ENCODE measurements at regions not wholly inside any gene's neighbourhood (a gene's known extent, or its start where the extent isn't known, plus 50 kb on each side); places are given as distances from the start of the nearest gene placed in this dataset.

DNA sequence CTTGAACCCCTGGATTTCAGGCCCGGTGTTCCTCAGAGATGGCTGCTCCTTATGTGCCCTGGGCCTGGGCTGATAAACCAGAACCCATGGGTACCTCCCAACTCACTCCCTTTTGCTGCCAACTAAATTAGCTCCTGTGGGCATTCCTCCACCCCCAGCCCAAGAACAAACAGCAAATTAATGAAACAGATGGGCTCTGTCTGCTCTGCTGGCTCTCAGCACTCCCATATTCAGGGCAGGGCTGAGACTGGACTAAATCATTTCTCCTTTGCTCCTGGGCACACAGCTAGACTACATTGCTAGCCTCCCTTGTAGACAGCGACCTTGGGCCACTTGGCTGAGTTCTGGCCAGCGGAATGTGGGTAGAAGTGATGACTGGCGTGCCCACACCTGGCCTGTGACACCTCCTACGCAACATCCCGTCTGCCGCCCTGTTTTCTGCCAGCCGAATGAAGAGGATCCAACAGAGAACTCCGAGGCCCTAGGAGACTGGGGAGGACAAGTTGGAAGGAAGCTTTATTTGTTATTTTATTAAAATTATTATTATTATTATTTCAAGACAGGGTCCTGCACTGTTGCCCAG is 101.9 kb upstream of the DISP3 start:
- Histone ChIP-seq H3K4me1 (ENCODE audit: control insufficient read depth, insufficient read depth, low read length) (no peaks in the 10 kb centered on the region), H3K9me3 (ENCODE audit: control insufficient read depth, low read length) (peaks cover 8% of the 10 kb centered on the region), H3K4me3 (ENCODE audit: low read length) (no peak overlapping the region), H3K9ac (ENCODE audit: low read length) (no peak overlapping the region), H3K36me3 (ENCODE audit: control insufficient read depth, insufficient read depth, low read length, severe bottlenecking) (no peaks in the 10 kb centered on the region), H3K27me3 (replicated peaks; ENCODE audit: control insufficient read depth, insufficient read depth, low read length) (peaks cover 53% of the 10 kb centered on the region)
- no peak for DNase-seq (ENCODE audit: low read depth)

DNA sequence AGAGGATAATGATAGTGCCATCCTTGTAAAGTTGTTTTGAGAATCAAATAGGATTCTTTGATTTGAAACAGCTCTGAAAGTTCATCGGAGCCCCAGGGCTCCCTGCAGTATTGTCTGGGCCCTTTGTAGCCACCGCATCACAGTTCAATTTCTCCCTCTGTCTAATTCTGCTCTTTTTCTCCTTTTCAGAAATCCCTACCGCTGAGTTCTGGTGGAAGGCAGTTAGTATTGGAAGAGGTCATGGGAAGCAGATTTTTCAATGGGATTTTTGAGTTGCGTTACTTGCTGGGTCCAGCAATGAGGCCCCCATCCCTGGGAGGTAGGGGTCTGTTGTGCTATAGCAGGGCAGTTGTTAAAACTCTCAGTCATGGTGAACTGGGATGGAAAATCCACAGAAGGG is 101.0 kb upstream of the DISP3 start:
- H3K4me3 ChIP-seq (ENCODE audit: low read length) = no peak overlapping the region

DNA sequence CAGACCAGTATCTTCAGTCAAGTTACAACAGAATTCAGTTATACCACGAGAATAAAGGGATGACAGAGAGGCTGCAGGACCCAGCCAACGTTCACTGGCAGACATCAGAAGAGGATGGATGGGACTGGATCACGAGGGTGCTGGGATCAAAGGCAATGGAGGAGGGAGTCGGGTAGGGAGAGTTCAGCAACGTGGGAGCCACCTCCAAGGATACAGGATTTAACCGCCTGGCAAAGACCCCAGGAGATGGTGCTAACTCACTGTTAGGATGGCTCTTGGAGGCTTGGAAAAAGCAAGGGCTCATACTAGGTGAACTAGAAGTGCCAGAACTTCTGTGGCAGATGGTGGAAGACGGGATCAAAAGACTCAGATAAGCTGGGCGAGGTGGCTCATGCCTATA is 99.1 kb upstream of the DISP3 start:
- no peak for DNase-seq (ENCODE audit: low read depth)
- H3K4me1 ChIP-seq (ENCODE audit: control insufficient read depth, insufficient read depth, low read length) = no peaks in the 10 kb centered on the region
- H3K9ac ChIP-seq (ENCODE audit: low read length) = no peak overlapping the region
- peaks cover 8% of the 10 kb centered on the region for H3K9me3 ChIP-seq (ENCODE audit: control insufficient read depth, low read length)
- H3K4me3 ChIP-seq (ENCODE audit: low read length) = no peak overlapping the region
- H3K36me3 ChIP-seq (ENCODE audit: control insufficient read depth, insufficient read depth, low read length, severe bottlenecking) = no peaks in the 10 kb centered on the region
- peaks cover 57% of the 10 kb centered on the region for H3K27me3 ChIP-seq (replicated peaks; ENCODE audit: control insufficient read depth, insufficient read depth, low read length)

More for the DNA sequence above, 101.0 kb upstream of the DISP3 start:
- no peaks in the 10 kb centered on the region for H3K36me3 ChIP-seq (ENCODE audit: control insufficient read depth, insufficient read depth, low read length, severe bottlenecking)
- peaks cover 8% of the 10 kb centered on the region for H3K9me3 ChIP-seq (ENCODE audit: control insufficient read depth, low read length)
- DNase-seq (ENCODE audit: low read depth) = no peak
- no peaks in the 10 kb centered on the region for H3K4me1 ChIP-seq (ENCODE audit: control insufficient read depth, insufficient read depth, low read length)
- H3K9ac ChIP-seq (ENCODE audit: low read length) = no peak overlapping the region
- peaks cover 51% of the 10 kb centered on the region for H3K27me3 ChIP-seq (replicated peaks; ENCODE audit: control insufficient read depth, insufficient read depth, low read length)

DNA sequence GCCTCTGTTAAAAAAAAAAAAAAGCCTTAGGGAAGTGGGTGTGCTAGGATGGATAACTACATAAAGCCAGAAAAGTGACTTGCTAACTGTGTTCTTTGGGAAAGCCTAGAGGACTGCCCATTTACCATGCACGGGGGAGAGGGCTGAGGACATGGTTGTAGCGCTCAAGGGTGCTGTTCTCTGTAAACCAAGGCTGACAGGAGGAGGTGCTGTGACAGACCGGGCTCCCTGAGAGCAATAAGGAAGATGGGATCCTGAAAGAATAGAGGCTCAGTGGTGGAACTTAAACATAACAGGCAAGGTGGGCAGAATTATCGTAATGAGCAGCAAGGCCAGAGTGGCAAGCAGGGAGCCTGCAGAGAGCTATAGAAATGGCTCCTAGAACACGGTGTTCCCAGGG is 98.5 kb upstream of the DISP3 start:
- H3K9me3 ChIP-seq (ENCODE audit: control insufficient read depth, low read length) = peaks cover 8% of the 10 kb centered on the region
- no peak overlapping the region for H3K4me3 ChIP-seq (ENCODE audit: low read length)
- no peak overlapping the region for H3K9ac ChIP-seq (ENCODE audit: low read length)
- H3K27me3 ChIP-seq (replicated peaks; ENCODE audit: control insufficient read depth, insufficient read depth, low read length) = peaks cover 60% of the 10 kb centered on the region
- no peaks in the 10 kb centered on the region for H3K4me1 ChIP-seq (ENCODE audit: control insufficient read depth, insufficient read depth, low read length)
- no peaks in the 10 kb centered on the region for H3K36me3 ChIP-seq (ENCODE audit: control insufficient read depth, insufficient read depth, low read length, severe bottlenecking)
- DNase-seq (ENCODE audit: low read depth) = no peak

DNA sequence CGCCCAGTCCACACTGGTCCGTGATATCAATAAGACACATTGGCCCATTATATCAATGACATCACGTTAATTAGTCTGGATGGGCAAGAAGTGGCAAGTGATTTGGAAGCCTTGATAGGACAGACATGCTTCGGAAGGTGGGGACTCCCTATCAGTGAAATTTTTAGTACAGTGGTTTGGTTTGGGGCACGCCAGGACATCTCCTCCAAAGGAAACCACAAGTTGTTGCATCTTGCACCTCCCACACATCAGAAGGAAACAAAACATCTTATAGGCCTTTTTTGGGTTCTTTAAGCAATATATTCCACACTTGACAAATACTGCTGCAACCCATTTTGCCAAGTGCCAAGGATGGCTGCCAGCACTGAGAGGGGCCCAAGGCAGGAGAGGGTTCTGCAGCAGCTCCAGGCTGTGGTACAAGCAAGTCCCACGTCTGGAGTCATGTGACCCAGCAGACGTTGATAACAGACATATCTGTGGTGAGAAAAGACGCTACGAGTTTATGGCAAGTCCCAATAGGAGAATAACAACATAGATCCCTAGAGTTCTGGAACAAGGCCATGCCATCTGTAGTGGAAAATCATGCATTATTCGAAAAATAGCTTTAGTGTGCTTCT is 95.3 kb upstream of the DISP3 start:
- Histone ChIP-seq H3K4me1 (ENCODE audit: control insufficient read depth, insufficient read depth, low read length) (no peaks in the 10 kb centered on the region), H3K9ac (ENCODE audit: low read length) (no peak overlapping the region), H3K9me3 (ENCODE audit: control insufficient read depth, low read length) (peaks cover 8% of the 10 kb centered on the region), H3K27me3 (replicated peaks; ENCODE audit: control insufficient read depth, insufficient read depth, low read length) (peaks cover 62% of the 10 kb centered on the region), H3K4me3 (ENCODE audit: low read length) (no peak overlapping the region), H3K36me3 (ENCODE audit: control insufficient read depth, insufficient read depth, low read length, severe bottlenecking) (no peaks in the 10 kb centered on the region)
- no peak for DNase-seq (ENCODE audit: low read depth)

DNA sequence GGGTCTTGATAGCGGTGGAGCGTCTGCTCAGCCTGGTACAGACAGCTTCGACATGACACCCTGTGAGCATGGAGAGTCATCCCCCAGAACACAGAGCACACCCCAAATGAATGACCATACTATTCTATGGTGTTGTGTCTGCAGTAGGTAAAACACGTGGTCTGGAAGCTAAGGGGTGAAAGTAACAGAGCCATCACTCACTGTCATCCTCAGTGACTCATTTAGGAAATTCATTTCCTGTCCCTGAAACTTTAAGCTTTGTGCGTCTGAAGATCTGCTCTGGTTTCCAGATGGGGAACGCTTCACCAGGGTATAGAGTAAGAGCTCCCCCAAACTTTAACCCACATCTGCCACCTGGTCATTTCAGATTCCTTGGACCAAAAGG is 94.8 kb upstream of the DISP3 start:
- H3K27me3 ChIP-seq (replicated peaks; ENCODE audit: control insufficient read depth, insufficient read depth, low read length) = peaks cover 62% of the 10 kb centered on the region
- no peak for DNase-seq (ENCODE audit: low read depth)

DNA sequence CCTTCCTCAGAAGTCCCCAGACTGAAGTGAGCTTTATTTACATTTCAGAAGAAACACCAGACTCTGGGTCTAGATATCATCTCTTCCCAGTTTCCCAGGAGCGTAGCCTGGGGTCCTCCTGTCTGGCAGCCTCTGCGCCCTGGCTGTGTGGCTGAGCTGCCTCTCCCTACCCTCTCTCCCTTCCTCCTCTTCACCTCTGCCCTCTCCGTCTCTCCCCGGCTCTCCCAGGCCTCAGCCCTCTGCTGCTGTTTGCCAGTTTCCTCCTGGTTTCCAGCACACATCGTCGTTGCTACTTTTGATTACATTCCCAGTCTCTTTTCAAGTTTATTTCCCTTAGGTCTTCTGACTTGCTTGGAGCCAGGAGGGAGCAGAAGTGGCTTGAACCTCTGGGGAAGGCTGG is 91.1 kb upstream of the DISP3 start:
- H3K4me1 ChIP-seq (ENCODE audit: control insufficient read depth, insufficient read depth, low read length) = no peaks in the 10 kb centered on the region
- H3K9ac ChIP-seq (ENCODE audit: low read length) = no peak overlapping the region
- H3K9me3 ChIP-seq (ENCODE audit: control insufficient read depth, low read length) = no peaks in the 10 kb centered on the region
- no peaks in the 10 kb centered on the region for H3K36me3 ChIP-seq (ENCODE audit: control insufficient read depth, insufficient read depth, low read length, severe bottlenecking)
- DNase-seq (ENCODE audit: low read depth) = no peak
- H3K4me3 ChIP-seq (ENCODE audit: low read length) = no peak overlapping the region
- H3K27me3 ChIP-seq (replicated peaks; ENCODE audit: control insufficient read depth, insufficient read depth, low read length) = peaks cover 65% of the 10 kb centered on the region

More for the DNA sequence above, 94.8 kb upstream of the DISP3 start:
- Histone ChIP-seq H3K4me1 (ENCODE audit: control insufficient read depth, insufficient read depth, low read length) (no peaks in the 10 kb centered on the region), H3K9ac (ENCODE audit: low read length) (no peak overlapping the region), H3K4me3 (ENCODE audit: low read length) (no peak overlapping the region), H3K9me3 (ENCODE audit: control insufficient read depth, low read length) (peaks cover 8% of the 10 kb centered on the region), H3K36me3 (ENCODE audit: control insufficient read depth, insufficient read depth, low read length, severe bottlenecking) (no peaks in the 10 kb centered on the region)

DNA sequence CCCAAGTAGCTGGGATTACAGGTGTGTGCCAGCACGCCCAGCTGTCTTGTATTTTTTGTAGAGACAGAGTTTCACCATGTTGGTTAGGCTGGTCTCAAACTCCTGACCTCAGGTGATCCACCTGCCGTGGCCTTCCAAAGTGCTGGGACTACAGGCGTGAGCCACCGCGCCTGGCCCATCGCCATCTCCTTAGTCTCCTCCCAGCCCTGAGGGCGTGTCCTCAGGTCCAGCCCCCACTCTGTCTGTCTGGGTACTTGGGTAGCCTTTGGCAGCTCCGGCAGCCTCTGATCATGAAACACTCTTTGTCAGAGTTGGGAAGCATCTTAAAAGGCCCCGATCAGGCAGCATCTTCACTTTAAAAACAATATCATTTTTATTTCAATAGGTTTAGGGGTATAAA is 90.3 kb upstream of the DISP3 start:
- Histone ChIP-seq H3K27me3 (replicated peaks; ENCODE audit: control insufficient read depth, insufficient read depth, low read length) (peaks cover 68% of the 10 kb centered on the region), H3K9ac (ENCODE audit: low read length) (no peak overlapping the region), H3K9me3 (ENCODE audit: control insufficient read depth, low read length) (no peaks in the 10 kb centered on the region), H3K4me1 (ENCODE audit: control insufficient read depth, insufficient read depth, low read length) (no peaks in the 10 kb centered on the region), H3K4me3 (ENCODE audit: low read length) (no peak overlapping the region), H3K36me3 (ENCODE audit: control insufficient read depth, insufficient read depth, low read length, severe bottlenecking) (no peaks in the 10 kb centered on the region)
- DNase-seq (ENCODE audit: low read depth) = no peak

DNA sequence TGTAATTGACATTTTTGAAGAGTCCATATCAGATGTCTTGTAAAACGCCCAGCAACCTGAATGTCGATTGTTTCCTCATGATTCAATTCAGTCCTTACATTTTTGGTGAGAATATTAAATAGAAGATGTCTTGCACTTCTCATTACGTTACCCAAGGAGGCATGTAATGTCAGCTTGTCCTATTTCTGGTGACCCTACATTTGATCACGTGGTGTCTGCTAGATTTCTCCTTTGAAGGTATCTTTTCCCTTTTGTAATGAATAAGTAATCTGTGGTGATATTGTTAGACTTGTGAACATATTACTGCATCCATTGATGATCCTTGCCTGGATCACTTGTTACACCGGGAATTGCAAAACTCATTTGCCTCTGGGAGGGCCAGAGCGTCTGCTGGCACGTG is 87.6 kb upstream of the DISP3 start:
- Histone ChIP-seq H3K9ac (ENCODE audit: low read length) (no peak overlapping the region), H3K27me3 (replicated peaks; ENCODE audit: control insufficient read depth, insufficient read depth, low read length) (peaks cover 63% of the 10 kb centered on the region), H3K9me3 (ENCODE audit: control insufficient read depth, low read length) (no peaks in the 10 kb centered on the region), H3K4me1 (ENCODE audit: control insufficient read depth, insufficient read depth, low read length) (no peaks in the 10 kb centered on the region), H3K36me3 (ENCODE audit: control insufficient read depth, insufficient read depth, low read length, severe bottlenecking) (no peaks in the 10 kb centered on the region), H3K4me3 (ENCODE audit: low read length) (no peak overlapping the region)
- no peak for DNase-seq (ENCODE audit: low read depth)

DNA sequence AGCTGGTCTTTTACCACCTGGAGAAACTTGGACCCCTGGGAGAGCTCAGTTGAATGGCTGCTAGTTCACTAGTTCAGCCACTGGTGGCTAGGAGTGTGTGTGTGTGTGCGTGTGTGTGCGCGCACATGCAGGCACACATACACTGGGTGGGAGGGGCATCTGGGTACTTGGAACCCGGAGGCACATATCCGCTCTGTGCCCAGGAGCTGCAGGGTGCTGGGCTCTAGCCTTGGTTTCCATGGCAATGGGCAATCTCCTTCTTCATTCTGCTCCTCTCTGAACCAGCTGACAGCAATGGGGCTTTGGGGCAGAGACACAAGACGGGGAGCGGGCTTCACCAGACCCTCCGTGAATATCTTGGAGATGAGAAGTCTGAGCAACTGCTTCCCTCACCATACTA is 87.1 kb upstream of the DISP3 start:
- Histone ChIP-seq H3K36me3 (ENCODE audit: control insufficient read depth, insufficient read depth, low read length, severe bottlenecking) (no peaks in the 10 kb centered on the region), H3K4me1 (ENCODE audit: control insufficient read depth, insufficient read depth, low read length) (no peaks in the 10 kb centered on the region), H3K9ac (ENCODE audit: low read length) (no peak overlapping the region), H3K27me3 (replicated peaks; ENCODE audit: control insufficient read depth, insufficient read depth, low read length) (peaks cover 61% of the 10 kb centered on the region), H3K4me3 (ENCODE audit: low read length) (no peak overlapping the region), H3K9me3 (ENCODE audit: control insufficient read depth, low read length) (no peaks in the 10 kb centered on the region)
- no peak for DNase-seq (ENCODE audit: low read depth)

DNA sequence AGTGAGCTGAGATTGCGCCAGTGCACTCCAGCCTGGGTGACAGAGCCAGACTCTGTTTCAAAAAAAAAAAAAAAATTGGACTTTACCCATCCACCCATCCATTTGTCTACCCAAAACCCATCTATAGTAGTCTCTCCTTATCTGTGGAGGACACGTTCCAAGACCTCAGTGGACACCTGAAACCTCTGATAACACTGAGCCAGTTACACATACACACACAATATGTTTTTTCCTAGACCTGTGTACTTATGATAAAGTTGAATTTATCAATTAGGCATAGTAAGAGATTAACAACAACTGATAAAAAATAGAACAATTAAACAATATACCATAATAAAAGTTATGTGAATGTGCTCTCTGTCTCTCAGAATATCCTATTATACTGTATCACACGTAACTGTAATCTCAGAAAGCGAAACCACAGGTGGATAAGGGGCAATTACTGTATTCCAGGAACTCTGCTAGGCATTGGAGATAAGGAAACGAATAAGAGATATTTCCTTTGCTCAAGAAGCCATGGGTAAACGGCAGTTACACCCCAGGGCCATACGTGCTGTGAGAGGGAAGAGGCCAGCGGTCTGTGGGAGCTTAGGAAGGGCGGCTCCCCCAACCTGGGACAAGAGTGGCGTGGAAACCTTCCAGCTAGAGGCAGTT is 84.2 kb upstream of the DISP3 start:
- Histone ChIP-seq H3K9ac (ENCODE audit: low read length) (no peak overlapping the region), H3K4me1 (ENCODE audit: control insufficient read depth, insufficient read depth, low read length) (no peaks in the 10 kb centered on the region), H3K9me3 (ENCODE audit: control insufficient read depth, low read length) (no peaks in the 10 kb centered on the region), H3K27me3 (replicated peaks; ENCODE audit: control insufficient read depth, insufficient read depth, low read length) (peaks cover 62% of the 10 kb centered on the region), H3K4me3 (ENCODE audit: low read length) (no peak overlapping the region), H3K36me3 (ENCODE audit: control insufficient read depth, insufficient read depth, low read length, severe bottlenecking) (no peaks in the 10 kb centered on the region)
- DNase-seq (ENCODE audit: low read depth) = no peak

Data from adipocyte (in vitro differentiated cells).